ENCODE measurements at regions not wholly inside any gene's neighbourhood (a gene's known extent, or its start where the extent isn't known, plus 50 kb on each side); places are given as distances from the start of the nearest gene placed in this dataset.

DNA sequence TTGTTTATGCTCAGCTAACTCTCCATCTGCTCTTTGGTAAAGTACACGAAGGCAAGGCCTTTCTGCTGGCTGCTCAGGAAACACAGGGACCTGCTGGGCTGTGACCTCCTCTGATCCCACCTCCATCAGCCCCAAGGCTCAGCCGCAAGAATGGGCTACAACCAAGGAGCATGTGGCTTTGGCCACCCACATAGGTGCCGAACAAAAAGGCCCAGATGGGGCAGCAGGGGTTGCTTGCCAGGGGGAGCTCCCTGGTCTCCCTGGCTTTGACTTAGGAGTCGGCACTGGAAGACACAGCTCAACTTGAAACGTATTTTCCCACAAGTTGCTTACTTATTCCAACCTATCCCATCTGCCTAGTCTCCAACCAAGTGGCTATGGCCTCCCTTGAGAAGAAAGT lies 461.1 kb downstream of the ICE1 start:
- intact Hi-C loops (cut with micrococcal nuclease): no loop called here

More for the DNA sequence above, 461.1 kb downstream of the ICE1 start:
- Histone ChIP-seq H4K20me1 (replicated peaks; ENCODE audit: control insufficient read depth, extremely low read depth, insufficient read depth, low read length) (no peaks in the 10 kb centered on the region), H3K27ac (ENCODE audit: insufficient read depth, low read depth, low read length) (no peak overlapping the region), H3K4me2 (ENCODE audit: insufficient read depth, low read length) (no peak overlapping the region), H3K79me2 (ENCODE audit: control insufficient read depth, insufficient read depth, low read length) (no peaks in the 10 kb centered on the region), H3K36me3 (ENCODE audit: control insufficient read depth in 2 of 2, extremely low read depth in 1 of 2, insufficient read depth in 2 of 2, low read length in 2 of 2) (no peaks in the 10 kb centered on the region), H3K4me1 (ENCODE audit: control insufficient read depth, extremely low read depth, insufficient read depth, low read length) (no peaks in the 10 kb centered on the region), H3K4me3 (replicated peaks in 1 of 3; ENCODE audit: insufficient read depth in 1 of 3, low read depth in 1 of 3, low read length in 3 of 3) (no peak overlapping the region), H3K9ac (replicated peaks; ENCODE audit: extremely low read depth, insufficient read depth, low read length) (no peak overlapping the region), H3K9me1 (replicated peaks; ENCODE audit: control insufficient read depth, extremely low read depth, insufficient read depth, low read length) (no peaks in the 10 kb centered on the region), H3K27me3 (ENCODE audit: control insufficient read depth in 2 of 2, insufficient read depth in 2 of 2, low read length in 2 of 2) (no peaks in the 10 kb centered on the region), H2AFZ (ENCODE audit: low read depth, low read length) (no peak overlapping the region), H3K9me3 (replicated peaks; ENCODE audit: control insufficient read depth, insufficient read depth, low read length) (no peaks in the 10 kb centered on the region)
- no peak for FAIRE-seq
- CTCF ChIA-PET: no interaction called here
- dilution Hi-C loops (cut with MboI; ENCODE audit: extremely low pct_ligation_motif_present, low sequenced_read_pairs): no loop called here
- no peak for DNase-seq (ENCODE audit: low read depth, low spot score)
- no TSS peak for BruUV-seq (replicated peaks)
- TF ChIP-seq MYC (IDR thresholded peaks at IDR 0.05; ENCODE audit: low read depth, low read length) (no peak), GATA2 (IDR thresholded peaks at IDR 0.05; ENCODE audit: insufficient read depth, insufficient read length, low read depth, low read length) (no peak), FOS (IDR thresholded peaks at IDR 0.05; ENCODE audit: borderline replicate concordance, insufficient read depth, low read length) (no peak), POLR2AphosphoS5 (IDR thresholded peaks at IDR 0.05; ENCODE audit: insufficient read depth, low read depth, low read length) (no peak), JUN (IDR thresholded peaks at IDR 0.05; ENCODE audit: borderline replicate concordance, insufficient read depth, insufficient read length, low read depth) (no peak), EZH2 (IDR thresholded peaks at IDR 0.05; ENCODE audit: borderline replicate concordance, low read depth, low read length, severe bottlenecking) (no peak), POLR2A (IDR thresholded peaks at IDR 0.05; ENCODE audit: low read depth, low read length) (no peak)
- TF ChIP-seq, protein P1, sequence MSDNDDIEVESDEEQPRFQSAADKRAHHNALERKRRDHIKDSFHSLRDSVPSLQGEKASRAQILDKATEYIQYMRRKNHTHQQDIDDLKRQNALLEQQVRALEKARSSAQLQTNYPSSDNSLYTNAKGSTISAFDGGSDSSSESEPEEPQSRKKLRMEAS (IDR thresholded peaks at IDR 0.05; ENCODE audit: insufficient read depth, insufficient read length): no peak
- TF ChIP-seq, protein P2, sequence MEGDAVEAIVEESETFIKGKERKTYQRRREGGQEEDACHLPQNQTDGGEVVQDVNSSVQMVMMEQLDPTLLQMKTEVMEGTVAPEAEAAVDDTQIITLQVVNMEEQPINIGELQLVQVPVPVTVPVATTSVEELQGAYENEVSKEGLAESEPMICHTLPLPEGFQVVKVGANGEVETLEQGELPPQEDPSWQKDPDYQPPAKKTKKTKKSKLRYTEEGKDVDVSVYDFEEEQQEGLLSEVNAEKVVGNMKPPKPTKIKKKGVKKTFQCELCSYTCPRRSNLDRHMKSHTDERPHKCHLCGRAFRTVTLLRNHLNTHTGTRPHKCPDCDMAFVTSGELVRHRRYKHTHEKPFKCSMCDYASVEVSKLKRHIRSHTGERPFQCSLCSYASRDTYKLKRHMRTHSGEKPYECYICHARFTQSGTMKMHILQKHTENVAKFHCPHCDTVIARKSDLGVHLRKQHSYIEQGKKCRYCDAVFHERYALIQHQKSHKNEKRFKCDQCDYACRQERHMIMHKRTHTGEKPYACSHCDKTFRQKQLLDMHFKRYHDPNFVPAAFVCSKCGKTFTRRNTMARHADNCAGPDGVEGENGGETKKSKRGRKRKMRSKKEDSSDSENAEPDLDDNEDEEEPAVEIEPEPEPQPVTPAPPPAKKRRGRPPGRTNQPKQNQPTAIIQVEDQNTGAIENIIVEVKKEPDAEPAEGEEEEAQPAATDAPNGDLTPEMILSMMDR (IDR thresholded peaks at IDR 0.05; ENCODE audit: extremely low read depth in 1 of 2, insufficient read depth in 1 of 2, low read depth in 1 of 2, low read length in 2 of 2): no peak
- POLR2A ChIA-PET: no interaction called here
